ENCODE measurements at regions not wholly inside any gene's neighbourhood (a gene's known extent, or its start where the extent isn't known, plus 50 kb on each side); places are given as distances from the start of the nearest gene placed in this dataset.

GRCh38 chr4:14894392-14895292, 107.6 kb upstream of the CPEB2 start (continued):
- TF ChIP-seq CTCF (IDR thresholded peaks at IDR 0.05; ENCODE audit: control extremely low read depth in 1 of 3, insufficient read depth in 1 of 3, low read depth in 1 of 3, low read length in 3 of 3): no peak

All from H1 (cell line).